ENCODE measurements at regions not wholly inside any gene's neighbourhood (a gene's known extent, or its start where the extent isn't known, plus 50 kb on each side); places are given as distances from the start of the nearest gene placed in this dataset.
A peak's percentile ranks its signal among the peaks of the same experiment; 100 is the strongest.

DNA sequence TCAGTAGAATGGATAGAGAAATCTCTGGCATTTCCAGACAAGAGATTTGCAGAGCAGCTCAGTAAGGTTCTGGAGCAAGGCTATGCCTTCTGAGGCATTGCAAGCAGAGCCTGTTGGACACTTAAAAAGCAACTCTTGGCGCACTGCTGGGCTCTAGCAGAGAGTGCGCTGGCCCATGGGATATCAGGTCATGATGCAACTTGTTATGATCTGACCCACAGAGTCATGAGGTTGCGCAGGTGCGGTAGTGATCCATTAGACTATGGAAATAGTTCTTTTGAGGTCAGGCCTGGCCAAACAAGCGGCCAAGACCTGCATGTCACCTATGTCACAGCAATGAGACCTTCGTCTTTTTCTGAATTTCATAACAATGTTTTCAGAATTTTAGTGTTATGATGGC is 168.6 kb downstream of the TMTC3 start:
- DNase-seq: no peak

DNA sequence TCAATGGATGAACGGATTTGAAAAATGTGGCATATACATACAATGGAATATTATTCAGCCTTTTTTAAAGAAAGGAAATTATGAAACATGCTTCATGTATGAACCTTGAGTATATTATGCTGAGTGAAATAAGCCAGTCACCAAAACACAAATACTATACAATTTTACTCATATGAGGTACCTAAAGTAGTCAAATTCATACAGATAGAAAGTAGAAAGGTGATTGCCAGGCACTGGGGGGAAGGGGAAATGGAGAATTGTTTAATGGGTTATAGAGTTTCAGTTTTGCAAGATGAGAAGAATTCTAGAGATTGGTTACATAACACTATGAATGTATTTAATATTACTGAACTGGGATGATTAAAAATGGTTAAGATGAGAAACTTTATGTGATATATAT is 171.4 kb downstream of the TMTC3 start:
- no peak for DNase-seq

DNA sequence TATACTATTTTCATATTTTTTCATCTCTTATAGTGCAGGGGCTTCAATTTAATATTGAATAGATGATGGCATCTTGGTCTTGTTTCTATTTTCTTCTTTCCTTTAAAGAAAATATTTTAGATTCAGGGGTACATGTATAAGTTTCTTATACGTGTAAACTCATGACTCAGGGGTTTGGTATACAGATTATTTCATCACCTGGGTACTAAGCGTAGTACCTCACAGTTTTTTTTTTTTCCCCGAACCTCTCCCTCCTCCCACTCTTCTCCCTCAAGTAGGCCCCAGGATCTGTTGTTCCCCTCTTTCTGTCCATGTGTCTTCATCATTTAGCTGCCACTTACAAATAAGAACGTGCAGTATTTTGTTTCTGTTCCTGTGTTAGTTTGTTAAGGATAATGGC is 172.6 kb downstream of the TMTC3 start:
- DNase-seq: no peak

DNA sequence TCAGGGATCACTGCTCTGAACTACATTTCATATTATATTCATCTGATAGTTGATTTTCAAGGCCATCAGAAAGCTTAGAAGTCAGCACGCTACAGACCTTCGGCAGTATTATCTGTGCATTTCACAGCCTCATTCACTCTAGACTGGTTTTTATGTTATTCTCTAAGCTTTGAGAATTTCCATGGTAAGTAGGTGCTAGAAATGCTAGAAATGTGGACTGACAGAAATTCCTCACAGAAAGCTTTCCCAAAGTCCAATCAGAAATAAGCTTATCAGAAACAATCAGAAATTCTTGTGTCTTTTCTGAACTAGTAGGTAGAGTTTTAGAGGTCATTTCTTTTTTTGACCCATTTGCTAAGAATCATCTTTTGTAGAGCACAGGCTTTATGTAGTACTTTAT is 176.6 kb downstream of the TMTC3 start:
- DNase-seq: no peak

DNA sequence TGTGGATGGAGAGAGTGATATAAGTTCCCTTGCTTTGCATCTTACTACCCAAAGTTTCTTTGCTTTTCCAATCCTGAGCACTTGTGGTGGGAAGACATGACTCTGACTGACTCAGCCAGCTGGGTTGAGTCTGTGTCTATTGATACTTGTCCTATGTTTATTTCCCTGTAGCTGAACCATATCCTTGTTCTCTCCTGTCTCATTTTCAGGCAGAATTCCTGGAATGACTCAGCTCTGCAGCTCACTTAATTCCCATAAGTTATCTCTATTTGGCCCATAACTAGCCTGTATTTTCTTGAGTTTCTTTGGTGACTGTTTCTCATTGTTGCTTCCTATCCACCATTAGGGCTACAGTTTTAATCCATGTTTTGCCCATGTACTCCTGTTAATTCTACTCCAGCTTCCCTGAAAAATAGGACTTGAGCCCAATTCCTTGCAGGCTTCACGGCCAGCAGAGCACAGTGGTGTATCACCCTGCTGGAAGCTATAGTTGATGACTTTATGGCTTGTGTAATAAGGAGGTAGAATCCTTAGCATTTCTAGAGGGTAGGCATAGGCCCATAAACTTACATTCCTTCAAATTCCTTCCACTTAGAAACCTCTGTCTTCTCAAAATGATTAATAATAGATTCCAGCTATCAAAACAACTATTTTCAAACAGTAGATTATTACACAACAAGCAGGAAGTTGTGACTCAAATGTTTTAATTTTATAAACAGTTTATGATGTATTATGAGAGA is 183.1 kb downstream of the TMTC3 start:
- DNase-seq: peak; percentile 10

DNA sequence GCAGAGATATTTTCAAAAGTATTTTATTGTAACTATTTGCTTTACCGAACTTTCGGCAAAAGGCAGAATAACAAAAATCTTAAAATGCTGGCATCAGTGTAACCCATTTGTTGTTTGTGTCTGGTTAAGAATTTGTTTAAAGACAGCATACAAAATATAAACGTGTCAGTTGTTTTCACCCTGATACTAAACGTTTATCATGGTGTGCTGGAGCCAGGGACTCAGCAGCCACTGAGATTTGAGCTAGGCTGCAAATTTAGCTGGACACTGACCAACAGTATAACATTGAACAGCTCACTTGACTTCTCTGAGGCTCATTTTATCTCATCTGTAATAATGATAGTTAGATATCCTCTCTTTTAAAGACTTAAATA is 183.7 kb downstream of the TMTC3 start:
- no peak for DNase-seq

DNA sequence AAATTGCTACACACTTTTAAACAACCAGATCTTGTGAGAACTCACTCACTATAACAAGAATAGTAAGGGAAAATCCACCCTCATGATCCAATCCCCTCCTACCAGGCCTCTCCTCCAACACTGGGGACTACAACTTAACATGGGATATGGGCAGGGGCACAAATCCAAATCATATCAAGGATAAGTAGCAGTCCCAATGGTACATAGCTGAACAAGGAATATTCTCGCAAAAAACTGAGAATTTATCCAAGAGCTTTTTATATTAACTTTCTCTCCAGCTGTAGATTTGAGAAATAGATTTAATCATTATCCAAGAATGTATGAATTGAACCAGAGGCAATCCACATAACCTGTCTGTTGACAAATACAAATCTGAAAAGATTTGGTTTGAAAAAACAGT is 185.2 kb downstream of the TMTC3 start:
- DNase-seq: no peak

DNA sequence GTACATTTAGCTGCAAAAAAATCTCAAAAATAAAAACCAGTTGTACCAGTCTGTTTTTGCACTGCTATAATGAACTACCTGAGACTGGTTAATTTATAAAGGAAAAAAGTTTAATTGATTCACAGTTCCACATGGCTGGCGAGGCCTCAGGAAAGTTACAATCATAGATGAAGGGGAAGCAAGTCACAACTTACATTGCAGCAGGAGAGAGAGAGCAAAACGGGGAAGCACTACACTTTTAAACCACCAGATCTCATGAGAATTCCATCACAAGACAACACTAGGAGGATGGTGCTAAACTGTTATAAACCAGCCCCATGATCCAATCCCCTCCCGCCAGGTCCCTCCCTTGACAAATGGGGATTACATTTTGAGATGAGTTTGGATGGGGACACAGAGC is 186.0 kb downstream of the TMTC3 start:
- peak; percentile 19 for DNase-seq

DNA sequence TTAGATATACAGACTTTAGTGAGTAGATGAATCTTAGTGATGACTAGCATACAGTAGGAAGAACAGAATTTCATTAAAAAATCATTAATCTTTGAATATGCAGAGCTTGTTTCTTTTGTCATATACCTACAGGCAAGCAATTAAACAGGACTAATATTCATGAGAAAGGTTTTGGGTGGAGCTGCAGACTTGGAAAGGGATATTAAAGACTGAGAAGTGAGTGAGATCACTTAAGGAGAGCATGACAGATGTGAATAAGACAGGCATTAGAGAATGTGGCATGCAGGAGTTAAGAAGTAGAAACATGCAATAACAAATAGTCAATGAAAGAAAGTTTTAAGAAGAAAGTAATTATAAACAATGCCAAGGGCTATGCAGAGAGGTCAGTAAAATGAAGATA is 187.7 kb downstream of the TMTC3 start:
- DNase-seq: no peak

DNA sequence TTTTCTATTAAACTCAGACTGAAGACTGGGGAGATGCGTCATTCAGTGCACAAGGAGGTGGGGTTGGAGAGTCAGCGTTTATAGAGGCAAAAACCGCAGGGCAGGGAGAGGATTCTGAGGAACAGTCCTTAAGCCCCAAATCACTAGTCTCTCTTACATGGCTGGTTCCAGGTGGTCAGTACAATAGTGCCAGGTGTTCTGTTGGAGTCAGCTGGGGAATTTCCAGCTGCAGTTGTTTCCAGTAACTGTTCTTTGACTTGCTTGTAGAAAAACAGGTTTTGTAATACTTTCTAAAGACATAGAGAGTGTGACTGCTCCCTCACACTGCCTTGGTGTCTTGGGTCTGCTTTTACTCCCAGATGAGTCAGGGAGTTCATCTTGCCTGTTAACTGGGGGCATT is 192.2 kb downstream of the TMTC3 start:
- DNase-seq: peak; percentile 8

DNA sequence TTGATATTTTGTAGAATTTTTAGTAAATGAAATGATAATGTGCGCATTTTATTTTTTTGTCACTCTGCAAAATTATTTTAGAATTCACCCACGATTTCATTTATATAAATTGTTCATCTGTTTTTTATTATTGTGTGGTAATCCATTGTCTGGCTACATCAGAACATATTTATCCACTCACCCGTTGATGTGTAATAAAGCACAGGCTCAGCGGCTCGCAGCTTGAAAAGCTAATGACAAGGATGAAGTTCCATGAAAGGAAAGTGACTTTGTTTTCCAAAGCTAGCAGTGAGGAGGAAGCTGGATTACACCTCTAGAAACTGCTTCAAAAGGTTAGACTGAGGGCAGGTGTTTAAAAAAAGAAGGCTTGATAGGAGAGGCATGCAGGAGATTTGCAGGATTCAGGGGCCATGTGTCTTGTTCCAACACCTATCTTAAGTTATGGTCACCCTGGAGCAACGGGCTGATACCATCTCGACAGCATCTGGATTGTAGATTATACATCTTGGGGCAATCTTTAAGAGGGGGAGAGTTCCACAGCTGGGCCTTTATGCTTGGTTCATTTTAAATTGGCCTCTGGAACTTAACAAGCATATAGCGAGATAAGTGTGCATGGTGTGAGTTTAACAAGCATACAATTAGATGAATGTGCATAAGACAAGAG is 194.1 kb downstream of the TMTC3 start:
- no peak for DNase-seq

DNA sequence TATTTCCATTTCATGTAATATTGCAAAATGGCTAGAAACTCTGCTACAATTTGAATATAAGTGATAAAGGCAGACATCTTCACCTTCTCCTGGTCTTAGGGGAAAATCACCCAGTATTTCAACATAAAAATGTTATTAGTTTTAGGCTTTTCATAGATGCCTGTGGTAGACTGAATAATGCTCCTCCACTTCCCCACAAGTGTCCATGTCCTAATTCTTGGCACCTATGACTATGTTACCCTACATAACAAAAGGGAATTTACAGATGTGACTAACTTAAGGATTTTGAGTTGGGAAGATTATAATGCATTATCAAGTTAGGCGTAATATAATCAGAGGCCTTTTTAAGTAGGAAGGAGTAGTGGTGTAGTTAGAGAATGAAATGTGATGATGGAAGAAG is 196.4 kb downstream of the TMTC3 start:
- DNase-seq: no peak

DNA sequence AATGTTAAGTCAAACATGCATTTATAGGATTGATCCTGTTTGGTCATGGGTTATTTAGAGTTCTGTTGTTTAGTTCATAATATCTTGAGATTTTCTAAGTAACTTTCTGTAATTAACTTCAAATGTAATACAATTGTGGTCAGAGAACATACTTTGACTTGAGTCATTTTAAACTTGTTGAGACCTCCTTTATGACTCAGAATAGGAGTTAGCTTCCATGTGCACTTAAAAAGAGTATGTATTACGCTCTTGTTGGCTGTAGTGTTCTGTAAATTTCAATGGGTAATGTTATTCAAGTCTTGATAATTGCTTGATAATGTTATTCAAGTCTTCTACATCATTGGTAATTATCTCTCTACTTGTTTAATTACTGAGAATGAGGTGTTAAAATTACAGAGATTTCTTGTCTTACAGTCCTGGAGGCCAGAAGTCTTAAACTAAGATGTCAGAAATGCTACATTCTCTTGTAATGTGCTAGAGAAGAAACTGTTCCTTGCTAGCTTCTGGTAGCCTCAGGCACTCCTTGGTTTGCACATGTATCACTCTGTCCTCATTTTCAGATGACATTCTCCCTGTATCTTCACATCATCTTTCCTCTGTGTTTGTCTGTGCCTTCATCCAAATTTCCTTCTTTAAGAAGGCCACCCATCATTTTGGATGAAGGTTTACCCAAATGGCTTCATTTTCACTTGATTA is 197.3 kb downstream of the TMTC3 start:
- DNase-seq: no peak

DNA sequence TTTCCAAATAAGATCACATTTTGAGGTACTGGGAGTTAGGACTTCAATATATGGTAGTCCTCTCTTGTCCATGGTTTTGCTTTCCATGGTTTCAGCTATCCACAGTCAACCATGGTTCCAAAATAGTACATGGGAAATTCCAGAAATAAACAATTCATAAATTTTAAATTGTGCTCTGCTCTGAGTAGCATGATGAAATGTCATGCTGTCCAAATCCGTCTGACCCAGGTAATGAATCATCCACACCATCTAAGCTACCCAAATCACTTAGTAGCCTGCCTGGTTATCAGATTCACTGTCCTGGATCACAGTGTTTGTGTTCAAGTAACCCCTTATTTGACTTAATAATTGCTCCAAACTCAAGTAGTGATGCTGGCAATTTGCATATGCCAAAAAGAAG is 197.9 kb downstream of the TMTC3 start:
- no peak for DNase-seq

DNA sequence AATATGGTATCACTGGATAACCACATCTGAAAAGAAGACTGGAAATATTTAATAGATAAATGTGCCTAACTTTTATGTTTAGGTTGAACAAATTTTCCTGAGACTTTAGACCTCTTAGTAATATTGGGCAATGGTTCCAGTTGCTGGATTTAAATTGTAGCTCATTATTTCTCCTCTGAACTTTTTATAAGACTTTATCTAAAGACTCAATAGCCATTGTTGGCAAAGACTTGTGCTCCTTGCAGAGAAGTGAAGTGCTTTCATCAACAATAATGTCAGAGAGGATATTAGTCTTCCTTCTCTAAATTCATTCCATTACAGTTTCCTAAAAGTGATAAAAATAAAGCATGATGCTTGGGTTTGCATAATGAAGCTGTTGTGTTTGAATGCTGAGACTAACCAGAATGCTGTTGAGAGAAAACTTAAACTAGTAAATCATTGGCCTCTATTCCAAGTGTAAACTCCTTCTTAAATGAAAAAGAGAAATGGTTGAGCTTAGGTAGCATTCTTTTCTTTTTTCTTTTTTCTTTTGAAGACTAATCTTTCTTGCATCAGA is 200.2 kb downstream of the TMTC3 start:
- no peak for DNase-seq

DNA sequence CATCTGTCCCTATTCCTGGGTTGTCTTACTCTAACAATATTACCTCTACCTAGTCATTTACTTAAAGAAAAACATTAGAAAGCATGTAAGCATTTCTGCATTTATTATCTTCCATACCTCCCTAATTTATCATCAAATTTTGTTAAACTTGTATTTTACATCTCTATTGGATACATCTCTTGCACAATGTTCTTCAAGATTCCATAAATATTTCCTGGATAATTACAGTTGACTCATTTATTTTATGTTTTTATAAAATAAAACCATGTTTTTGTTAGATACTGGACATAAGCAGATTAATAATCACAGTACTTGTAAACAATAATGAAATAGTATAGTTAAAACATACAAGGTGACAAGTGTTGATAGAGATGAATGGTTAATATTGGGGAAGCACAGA is 209.0 kb downstream of the TMTC3 start:
- DNase-seq: no peak

DNA sequence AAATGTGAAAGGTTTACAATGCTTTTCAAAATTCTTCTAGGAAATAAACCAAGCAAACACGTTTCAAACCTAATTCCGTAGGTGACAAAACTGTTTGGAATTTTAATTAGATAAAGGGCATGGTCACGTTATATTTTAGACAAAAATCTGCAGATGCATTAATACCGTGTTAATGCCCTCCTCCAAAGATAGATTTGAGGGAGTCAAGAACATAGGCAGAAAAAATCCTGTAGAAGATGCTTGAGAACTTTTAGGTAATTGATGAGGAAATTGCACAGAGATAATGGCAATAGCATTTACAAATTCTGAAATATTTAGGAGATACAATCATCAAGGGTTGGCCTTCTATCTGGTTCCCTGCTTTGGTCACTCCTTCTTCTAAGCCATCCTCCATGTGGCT is 212.6 kb downstream of the TMTC3 start:
- no peak for DNase-seq

DNA sequence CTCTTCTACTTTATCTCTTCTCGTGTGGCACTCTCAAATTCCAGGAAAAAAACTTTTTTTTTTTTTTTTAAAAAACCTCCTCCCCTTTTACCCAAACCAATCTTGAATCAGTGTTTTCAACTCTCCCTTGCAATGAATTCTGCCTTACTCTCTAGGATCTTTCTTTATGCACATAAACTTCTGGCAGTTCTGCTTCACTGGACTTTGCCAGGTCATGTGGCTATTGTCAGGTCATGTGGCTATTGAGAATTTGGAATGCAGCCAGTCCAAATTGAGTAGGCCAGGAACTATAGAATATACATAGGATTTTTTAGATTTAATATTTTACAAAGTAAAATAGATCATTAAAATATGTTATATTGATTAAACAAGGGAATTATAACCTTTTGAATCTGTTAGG is 218.2 kb downstream of the TMTC3 start:
- DNase-seq: no peak

DNA sequence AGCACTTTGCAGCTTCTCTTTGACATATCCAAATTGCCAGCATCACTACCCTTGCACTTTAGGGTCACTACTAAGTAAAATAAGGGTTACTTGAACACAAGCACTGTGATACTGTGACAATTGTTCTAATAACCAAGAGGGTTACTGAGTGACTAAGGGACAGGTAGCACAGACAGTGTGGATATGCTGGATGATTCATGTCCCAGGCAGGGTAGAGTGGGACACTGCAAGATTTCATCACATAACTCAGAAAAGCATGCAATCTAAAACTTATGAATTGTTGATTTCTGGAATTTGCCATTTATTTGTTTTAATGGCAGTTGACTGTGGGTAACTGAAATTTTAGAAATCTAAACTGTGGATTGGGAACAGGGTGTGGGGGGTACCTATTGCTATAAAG is 218.8 kb downstream of the KITLG start:
- no peak for DNase-seq

DNA sequence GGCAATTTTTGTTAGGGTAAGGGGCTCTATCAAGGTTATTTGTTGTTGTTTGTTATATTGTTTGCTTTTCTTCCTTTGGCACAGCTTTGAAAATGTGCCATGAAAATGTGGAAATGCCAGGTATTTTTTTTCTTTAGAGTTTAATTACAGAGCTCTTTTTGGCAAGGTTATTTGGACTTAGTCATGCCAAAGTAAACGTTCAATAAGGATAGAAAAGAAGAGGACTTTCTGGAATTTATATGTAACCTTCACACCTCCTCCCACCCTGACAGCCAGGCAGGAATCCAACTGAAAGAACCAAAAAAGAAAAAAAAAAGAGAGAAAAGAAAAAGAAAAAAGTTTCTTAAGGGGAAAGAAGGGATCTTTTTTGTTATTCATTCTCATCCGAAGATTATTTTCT is 217.8 kb downstream of the KITLG start:
- no peak for DNase-seq

DNA sequence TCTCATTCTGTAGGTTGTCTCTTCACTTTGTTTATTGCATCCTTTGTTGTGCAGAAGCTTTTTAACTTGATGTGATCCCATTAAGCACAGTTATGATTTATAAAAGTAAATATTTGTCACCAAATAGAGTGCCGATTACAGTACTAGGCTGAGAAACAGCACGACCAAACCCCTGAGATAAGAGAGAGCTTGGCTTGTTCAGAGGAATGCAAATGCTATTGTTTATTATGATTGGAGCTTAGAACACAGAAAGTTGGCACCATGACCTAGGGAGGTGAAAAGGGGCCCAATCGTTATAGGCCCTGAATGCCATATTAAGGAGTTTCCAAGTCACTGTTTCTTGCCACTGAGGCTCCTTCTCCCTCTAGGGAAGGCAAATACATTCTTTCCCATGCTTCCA is 214.9 kb downstream of the KITLG start:
- DNase-seq: no peak

DNA sequence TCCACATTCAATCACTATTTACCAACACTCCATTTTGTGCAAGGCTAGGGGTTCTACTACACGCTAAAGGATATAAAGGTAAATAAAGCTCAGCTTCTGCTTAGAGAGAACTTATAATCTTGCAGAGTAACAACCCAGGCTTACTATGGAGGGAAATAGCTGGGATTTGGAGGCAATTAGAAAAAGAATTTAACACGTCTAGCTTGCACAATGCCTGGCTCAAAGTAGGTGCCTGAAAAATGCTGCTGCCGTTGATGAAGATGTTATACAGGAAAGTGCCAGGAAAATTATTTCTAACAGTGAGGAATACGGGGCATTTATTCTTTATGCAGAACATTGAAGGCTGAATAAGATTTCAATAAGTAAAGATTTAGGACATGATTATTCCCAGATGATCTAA is 214.2 kb downstream of the KITLG start:
- no peak for DNase-seq

DNA sequence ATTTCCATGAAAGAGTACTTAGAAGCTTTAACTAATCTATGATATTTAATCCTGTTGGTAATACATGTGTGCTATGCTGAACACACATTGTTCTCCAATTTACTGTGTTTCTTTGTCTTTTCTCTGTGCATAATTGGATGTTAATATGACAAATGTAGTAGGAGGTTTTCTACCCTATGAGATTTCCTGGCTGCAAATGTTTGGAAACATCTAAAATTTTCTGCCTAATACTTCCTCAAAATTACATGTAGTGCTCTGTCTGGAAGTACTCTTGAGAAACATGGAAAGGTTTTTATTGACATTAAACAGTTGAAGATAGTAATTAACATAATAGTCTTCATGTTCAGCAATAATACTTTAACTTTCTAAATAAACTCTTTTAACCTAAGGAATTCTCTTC is 213.0 kb downstream of the KITLG start:
- no peak for DNase-seq

Data from left kidney (tissue), 1 donor.